Dermis microvascular lymphatic vessel endothelial cell (primary cell): ENCODE measurements at regions not wholly inside any gene's neighbourhood (a gene's known extent, or its start where the extent isn't known, plus 50 kb on each side); places are given as distances from the start of the nearest gene placed in this dataset.
"Not testable (repeated sequence)": the region's sequence is repeated elsewhere in the genome, so short reads cannot be mapped to it uniquely, and the experiment has no call there.

Experiments used
- DNase-seq, 2 donors: peaks; one replicate each; pipeline versions ENCODE4 v3.0.0 to v3.0.0-alpha.2; 2010; ENCODE audit warnings: low read depth in 2 of 2

GRCh38 chr3:6492306-6492705, 368.6 kb upstream of the GRM7 start:
- DNase-seq: no peak

GRCh38 chr3:6498944-6499343, 362.0 kb upstream of the GRM7 start:
- not testable (repeated sequence) for DNase-seq

GRCh38 chr3:6504347-6504746, 356.6 kb upstream of the GRM7 start:
- no peak for DNase-seq

- DNase-seq: no peak
Measured at GRCh38 chr3:6504834-6505233, 356.1 kb upstream of the GRM7 start.

GRCh38 chr3:6508410-6508759, 352.5 kb upstream of the GRM7 start:
- DNase-seq: no peak

GRCh38 chr3:6509576-6509975, 351.3 kb upstream of the GRM7 start:
- no peak for DNase-seq

GRCh38 chr3:6510713-6511112, 350.2 kb upstream of the GRM7 start:
- no peak for DNase-seq

GRCh38 chr3:6512172-6512800, 348.6 kb upstream of the GRM7 start:
- DNase-seq: no peak

GRCh38 chr3:6516143-6516542, 344.8 kb upstream of the GRM7 start:
- no peak for DNase-seq

- no peak for DNase-seq
Measured at GRCh38 chr3:6516694-6517093, 344.2 kb upstream of the GRM7 start.

GRCh38 chr3:6518709-6519345, 342.1 kb upstream of the GRM7 start:
- no peak for DNase-seq

- DNase-seq: no peak
Measured at GRCh38 chr3:6521369-6522113, 339.4 kb upstream of the GRM7 start.

GRCh38 chr3:6522191-6522590, 338.7 kb upstream of the GRM7 start:
- no peak for DNase-seq

- DNase-seq: no peak
Measured at GRCh38 chr3:6523043-6523442, 337.9 kb upstream of the GRM7 start.

- no peak for DNase-seq
Measured at GRCh38 chr3:6524479-6524878, 336.4 kb upstream of the GRM7 start.

GRCh38 chr3:6526321-6526720, 334.6 kb upstream of the GRM7 start:
- DNase-seq: no peak

- no peak for DNase-seq
Measured at GRCh38 chr3:6526861-6527260, 334.1 kb upstream of the GRM7 start.

GRCh38 chr3:6528951-6529350, 332.0 kb upstream of the GRM7 start:
- no peak for DNase-seq

GRCh38 chr3:6531153-6531552, 329.8 kb upstream of the GRM7 start:
- DNase-seq: no peak

GRCh38 chr3:6532101-6532500, 328.8 kb upstream of the GRM7 start:
- no peak for DNase-seq

- no peak for DNase-seq
Measured at GRCh38 chr3:6540981-6541380, 319.9 kb upstream of the GRM7 start.

GRCh38 chr3:6542795-6543194, 318.1 kb upstream of the GRM7 start:
- DNase-seq: no peak

GRCh38 chr3:6549296-6549695, 311.6 kb upstream of the GRM7 start:
- DNase-seq: no peak
